Dermis microvascular lymphatic vessel endothelial cell (primary cell): ENCODE measurements at regions not wholly inside any gene's neighbourhood (a gene's known extent, or its start where the extent isn't known, plus 50 kb on each side); places are given as distances from the start of the nearest gene placed in this dataset.
"Not testable (repeated sequence)": the region's sequence is repeated elsewhere in the genome, so short reads cannot be mapped to it uniquely, and the experiment has no call there.

Experiments used
- DNase-seq, 2 donors: peaks; one replicate each; pipeline versions ENCODE4 v3.0.0 to v3.0.0-alpha.2; 2010; ENCODE audit warnings: low read depth in 2 of 2

GRCh38 chr1:5688081-5689077 is 303.8 kb downstream of the NPHP4 start:
- DNase-seq: no peak

GRCh38 chr1:5686925-5687706 is 305.1 kb downstream of the NPHP4 start:
- DNase-seq: no peak

GRCh38 chr1:5686195-5686594 is 306.0 kb downstream of the NPHP4 start:
- DNase-seq: no peak

- no peak for DNase-seq
Measured at GRCh38 chr1:5685446-5686040, 306.7 kb downstream of the NPHP4 start.

- DNase-seq: no peak
Measured at GRCh38 chr1:5684791-5685190, 307.4 kb downstream of the NPHP4 start.

- no peak for DNase-seq
Measured at GRCh38 chr1:5683446-5683845, 308.8 kb downstream of the NPHP4 start.

GRCh38 chr1:5682626-5683225 is 309.5 kb downstream of the NPHP4 start:
- DNase-seq: no peak

- DNase-seq: no peak
Measured at GRCh38 chr1:5681654-5682053, 310.6 kb downstream of the NPHP4 start.

GRCh38 chr1:5680600-5680999 is 311.6 kb downstream of the NPHP4 start:
- no peak for DNase-seq

- DNase-seq: no peak
Measured at GRCh38 chr1:5678759-5679158, 313.5 kb downstream of the NPHP4 start.

- DNase-seq: not testable (repeated sequence)
Measured at GRCh38 chr1:5672355-5672754, 319.9 kb downstream of the NPHP4 start.

GRCh38 chr1:5670590-5671350 is 321.5 kb downstream of the NPHP4 start:
- no peak for DNase-seq

- DNase-seq: no peak
Measured at GRCh38 chr1:5667513-5668325, 324.5 kb downstream of the NPHP4 start.

- no peak for DNase-seq
Measured at GRCh38 chr1:5664906-5665875, 327.0 kb downstream of the NPHP4 start.

GRCh38 chr1:5664081-5664768 is 328.0 kb downstream of the NPHP4 start:
- no peak for DNase-seq

GRCh38 chr1:5662744-5663126 is 329.5 kb downstream of the NPHP4 start:
- no peak for DNase-seq

- DNase-seq: no peak
Measured at GRCh38 chr1:5662086-5662743, 330.0 kb downstream of the NPHP4 start.
